GM12878 (cell line): ENCODE measurements at regions not wholly inside any gene's neighbourhood (a gene's known extent, or its start where the extent isn't known, plus 50 kb on each side); places are given as distances from the start of the nearest gene placed in this dataset.

Source experiments
- ATAC-seq: fragments of 200-7000 bp; cut with Tn5 transposase; 3 replicates; pipeline ENCODE4 v1.9.1; 2020; ENCODE audit warnings: mild to moderate bottlenecking, moderate library complexity
- BruUV-seq: library from RNA; stranded (reverse); fragments of 400-500 nt; replicated peaks from 2 replicates; lab custom pipeline; 2021; lab: Mats Ljungman, UMichigan
- CTCF ChIA-PET: fragments of 300-600 bp; sonication (Branson Sonifier 250); formaldehyde crosslinking; extraction: SDS; loops from one replicate; lab custom pipeline; 2021; ENCODE audit warnings: inconsistent platforms; lab: Yijun Ruan, JAX
- POLR2A ChIA-PET: fragments of 350-600 bp; formaldehyde crosslinking; extraction: SDS; loops from one replicate; lab custom pipeline; 2021; ENCODE audit warnings: inconsistent platforms; lab: Charles Lee
- RAD21 ChIA-PET: fragments of 300-600 bp; sonication (Branson Sonifier 250); formaldehyde crosslinking; loops from one replicate; lab custom pipeline; 2023; ENCODE audit warnings: antibody characterized with exemption; ENCODE audit not compliant: unreplicated experiment; lab: Charles Lee
- SMC1A ChIA-PET: fragments of 300-600 bp; sonication (Branson Sonifier 250); formaldehyde crosslinking; loops from one replicate; lab custom pipeline; 2023; ENCODE audit not compliant: unreplicated experiment, uncharacterized antibody; lab: Charles Lee
- DNase-seq: peaks from one replicate; pipeline ENCODE4 v3.0.0-alpha.2; 2011; ENCODE audit warnings: low read depth, low spot score
- FAIRE-seq: peaks from 3 replicates; lab custom pipeline; 2011; peaks lifted over from hg19 to GRCh38; lab: Jason Lieb, UNC
- H2AFZ ChIP-seq: 2 replicates; pipeline ENCODE4 v1.6.0; 2011; ENCODE audit warnings: low read depth, low read length, control low read depth; ENCODE audit not compliant: control insufficient read depth
- H3K27ac ChIP-seq: 2 replicates; pipeline ENCODE4 v1.5.1; 2011; ENCODE audit warnings: control low read depth; ENCODE audit not compliant: control insufficient read depth, insufficient read depth
- H3K27me3 ChIP-seq, 2 experiments: replicated peaks in 1 of 2; 2 replicates each; pipeline versions ENCODE4 v1.6.0 to v1.6.1; 2011; ENCODE audit warnings: low read length in 1 of 2; ENCODE audit not compliant: control insufficient read depth in 2 of 2, insufficient read depth in 2 of 2
- H3K36me3 ChIP-seq, 2 experiments: 2 replicates each; pipeline ENCODE4 v1.5.1; 2011; ENCODE audit warnings: low read length in 1 of 2; ENCODE audit not compliant: control insufficient read depth in 2 of 2, insufficient read depth in 2 of 2
- H3K4me1 ChIP-seq: 2 replicates; pipeline ENCODE4 v1.6.1; 2011; ENCODE audit warnings: mild to moderate bottlenecking, low read length, moderate library complexity, mixed read lengths; ENCODE audit not compliant: control insufficient read depth, insufficient read depth
- H3K4me2 ChIP-seq: 2 replicates; pipeline ENCODE4 v1.6.0; 2011; ENCODE audit warnings: control low read depth; ENCODE audit not compliant: control insufficient read depth, insufficient read depth
- H3K4me3 ChIP-seq: fragments of 200-600 bp; sonication (generic); 2 replicates; pipeline ENCODE4 v1.5.1; 2016
- H3K79me2 ChIP-seq: 2 replicates; pipeline ENCODE4 v1.6.0; 2011; ENCODE audit warnings: low read length; ENCODE audit not compliant: control insufficient read depth, insufficient read depth
- H3K9ac ChIP-seq: 2 replicates; pipeline ENCODE4 v1.8.0; 2011; ENCODE audit warnings: low read length, control low read depth, mixed read lengths; ENCODE audit not compliant: control insufficient read depth, insufficient read depth
- H3K9me3 ChIP-seq: replicated peaks from 3 replicates; pipeline ENCODE4 v1.5.1; 2011; ENCODE audit warnings: mild to moderate bottlenecking, low read length; ENCODE audit not compliant: control insufficient read depth, insufficient read depth
- H4K20me1 ChIP-seq: 2 replicates; pipeline ENCODE4 v1.6.0; 2011; ENCODE audit not compliant: control insufficient read depth, insufficient read depth
- ASH2L ChIP-seq: fragments of 300-600, 200-600 bp; sonication (generic); IDR thresholded peaks from 2 replicates; pipeline ENCODE4 v1.6.1; 2017; ENCODE audit warnings: low read depth, mild to moderate bottlenecking, borderline replicate concordance
- BACH1 ChIP-seq: fragments of 450-650 bp; IDR thresholded peaks from 2 replicates; pipeline ENCODE4 v1.6.1; 2017; ENCODE audit warnings: mild to moderate bottlenecking, borderline replicate concordance
- CHD2 ChIP-seq: IDR thresholded peaks from 2 replicates; pipeline ENCODE4 v1.6.1; 2011; ENCODE audit warnings: low read depth, low read length, improper control_type of control experiment, borderline replicate concordance
- EGR1 ChIP-seq, 2 experiments: IDR thresholded peaks; 1 replicate in 1 of 2; 2 replicates in 1 of 2; pipeline ENCODE4 v1.6.1; 2011 to 2012; ENCODE audit warnings: low read depth in 2 of 2, low read length in 2 of 2, borderline replicate concordance in 1 of 2, mild to moderate bottlenecking in 1 of 2, moderate library complexity in 1 of 2
- EP300 ChIP-seq, 2 experiments: fragments of 150-350 bp in 1 of 2; IDR thresholded peaks; 2 replicates each; pipeline ENCODE4 v1.6.1; 2011 to 2012; ENCODE audit warnings: low read depth in 2 of 2, low read length in 2 of 2, borderline replicate concordance in 1 of 2, improper control_type of control experiment in 1 of 2, inconsistent platforms in 1 of 2; ENCODE audit not compliant: control insufficient read depth in 1 of 2
- GATAD2B ChIP-seq: fragments of 450-650 bp; conservative IDR thresholded peaks from 2 replicates; pipeline ENCODE4 v1.6.1; 2017; ENCODE audit warnings: low read depth, mild to moderate bottlenecking, moderate library complexity
- HDAC2 ChIP-seq: fragments of 200-600 bp; sonication (generic); IDR thresholded peaks from 2 replicates; pipeline ENCODE4 v1.6.1; 2017
- IKZF2 ChIP-seq, 2 experiments: fragments of 450-650 bp; IDR thresholded peaks; 2 replicates each; pipeline ENCODE4 v1.6.1; 2017; ENCODE audit warnings: mild to moderate bottlenecking in 2 of 2, moderate library complexity in 2 of 2
- NR2F1 ChIP-seq: fragments of 450-650 bp; conservative IDR thresholded peaks from 2 replicates; pipeline ENCODE4 v1.6.1; 2017; ENCODE audit warnings: mild to moderate bottlenecking
- POLR2A ChIP-seq: IDR thresholded peaks from 2 replicates; pipeline ENCODE4 v1.6.1; 2011; ENCODE audit warnings: low read depth, mild to moderate bottlenecking, low read length
- RBBP5 ChIP-seq: fragments of 200-600 bp; sonication (generic); conservative IDR thresholded peaks from 2 replicates; pipeline ENCODE4 v1.6.1; 2016
- RELA ChIP-seq: fragments of 450-650 bp; IDR thresholded peaks from 2 replicates; pipeline ENCODE4 v1.8.0; 2014; ENCODE audit warnings: borderline replicate concordance; ENCODE audit not compliant: partially characterized antibody
- SIX5 ChIP-seq: IDR thresholded peaks from 2 replicates; pipeline ENCODE4 v1.6.1; 2011; ENCODE audit warnings: mild to moderate bottlenecking, low read depth, low read length, moderate library complexity; ENCODE audit not compliant: severe bottlenecking
- SMAD5 ChIP-seq: IDR thresholded peaks from 2 replicates; pipeline ENCODE4 v1.6.1; 2016; ENCODE audit warnings: antibody characterized with exemption, low read depth
- STAT3 ChIP-seq: IDR thresholded peaks from 2 replicates; pipeline ENCODE4 v1.6.1; 2011; ENCODE audit warnings: low read depth, low read length, improper control_type of control experiment
- ZNF622 ChIP-seq: fragments of 450-650 bp; IDR thresholded peaks from 2 replicates; pipeline ENCODE4 v1.6.1; 2017; ENCODE audit warnings: mild to moderate bottlenecking, inconsistent platforms
- WGBS: methylation state at CpG from one replicate; pipeline ENCODE4 v1.1.6; 2016; ENCODE audit warnings: low lambda C conversion rate; ENCODE audit not compliant: insufficient replicate concordance, insufficient coverage; ENCODE audit errors: missing lambda C conversion rate; 5-methylcytosine and 5-hydroxymethylcytosine counted together
- in situ Hi-C: fragments of 300-500 bp; cut with MboI; formaldehyde crosslinking; loops from 9 replicates; pipeline ENCODE4 v1.14.3; 2018; ENCODE audit warnings: mixed read lengths
- intact Hi-C: fragments of 100-400 bp; cut with micrococcal nuclease; formaldehyde crosslinking; loops from one replicate; pipeline ENCODE4 v1.14.2; 2022; ENCODE audit not compliant: unreplicated experiment
- TF ChIP-seq, protein P1 (sequence below): IDR thresholded peaks from 2 replicates; pipeline ENCODE4 v1.6.1; 2012; ENCODE audit warnings: low read length, inconsistent platforms

DNA sequence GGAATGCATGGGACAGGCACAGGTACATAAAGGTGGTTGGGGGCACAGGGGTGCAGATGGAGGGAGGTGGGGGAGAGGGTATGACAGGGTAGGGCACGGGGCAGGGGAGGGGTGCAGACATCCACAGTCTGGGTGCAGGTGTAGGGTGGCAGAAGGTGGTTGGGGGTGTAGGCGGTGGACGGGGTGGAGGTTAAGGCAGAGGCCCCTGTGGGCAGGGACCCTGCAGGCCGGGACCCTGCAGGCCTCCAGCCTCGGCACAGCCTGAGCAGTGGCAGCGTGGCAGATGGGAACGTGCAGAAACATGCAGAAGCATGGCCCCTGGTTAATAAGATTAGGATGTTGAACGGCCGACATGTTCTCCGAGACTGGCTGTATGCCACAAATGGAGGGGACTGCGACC is 115.2 kb downstream of the RBFOX3 start:
- H3K9me3 ChIP-seq, result no peaks in the 10 kb centered on the region; the same call in 2 of the 3 replicates
- FAIRE-seq (no peak), ATAC-seq (no peak), DNase-seq (no peak)
- H3K4me2 ChIP-seq, result no peak overlapping the region
- H2AFZ ChIP-seq, result no peak overlapping the region
- no peaks in the 10 kb centered on the region for H3K4me1 ChIP-seq
- H3K4me3 ChIP-seq, result no peak overlapping the region
- no peaks in the 10 kb centered on the region for H4K20me1 ChIP-seq
- intact Hi-C loops (no loop called here), in situ Hi-C loops (no loop called here)
- H3K27ac ChIP-seq, result no peak overlapping the region
- TF ChIP-seq POLR2A (no peak), IKZF2 (IDR thresholded peaks at IDR 0.05) (no peak)
- ChIA-PET CTCF (no interaction called here), RAD21 (no interaction called here), POLR2A (no interaction called here), SMC1A (no interaction called here)
- no TSS peak for BruUV-seq
- no peaks in the 10 kb centered on the region for H3K79me2 ChIP-seq
- H3K36me3 ChIP-seq, result no peaks in the 10 kb centered on the region
- H3K9ac ChIP-seq, result no peak overlapping the region
- WGBS, result 29% methylated on average over 10 of the region's 11 CpGs
- no peaks in the 10 kb centered on the region; a peak in 1 of 4 replicates for H3K27me3 ChIP-seq

DNA sequence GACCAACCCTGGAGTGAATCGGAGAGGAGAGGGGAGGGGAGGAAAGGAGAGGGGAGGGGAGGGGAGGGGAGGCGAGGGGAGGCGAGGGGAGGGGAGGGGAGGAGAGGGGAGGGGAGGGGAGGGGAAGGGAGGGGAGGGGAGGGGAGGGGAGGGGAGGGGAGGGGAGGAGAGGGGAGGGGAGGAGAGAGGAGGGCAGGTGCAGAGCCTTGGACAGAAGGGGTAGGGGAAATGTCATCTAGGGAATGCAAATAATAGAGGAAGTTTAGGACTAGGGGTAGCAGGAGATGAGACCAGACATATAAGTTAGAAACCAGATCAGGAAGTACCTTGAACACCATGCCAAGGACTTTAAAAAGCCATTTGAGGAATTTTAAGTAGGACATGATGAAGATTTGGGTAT is 119.8 kb downstream of the RBFOX3 start:
- Histone ChIP-seq H3K27ac (no peak overlapping the region), H3K4me3 (no peak overlapping the region), H3K4me2 (no peak overlapping the region), H3K4me1 (no peaks in the 10 kb centered on the region), H4K20me1 (no peaks in the 10 kb centered on the region), H3K9me3 (no peaks in the 10 kb centered on the region), H3K36me3 (no peaks in the 10 kb centered on the region), H3K9ac (no peak overlapping the region), H3K27me3 (no peaks in the 10 kb centered on the region), H3K79me2 (no peaks in the 10 kb centered on the region), H2AFZ (no peak overlapping the region)
- BruUV-seq, result no TSS peak
- FAIRE-seq (no peak), DNase-seq (no peak), ATAC-seq (no peak)
- RAD21 ChIA-PET, result no interaction called here
- POLR2A ChIA-PET, result no interaction called here
- SMC1A ChIA-PET, result no interaction called here
- in situ Hi-C loops, result no loop called here
- CTCF ChIA-PET, result no interaction called here
- WGBS, result no CpG with 5 or more reads among the region's 3 CpGs
- intact Hi-C loops, result no loop called here
- TF ChIP-seq BACH1 (no peak), STAT3 (no peak), RELA (no peak), HDAC2 (no peak), GATAD2B (no peak), EGR1 (IDR thresholded peaks at IDR 0.05; ENCODE audit: borderline replicate concordance in 1 of 2, low read depth in 2 of 2, low read length in 2 of 2) (no peak), ZNF622 (no peak), ASH2L (no peak), NR2F1 (no peak), CHD2 (no peak), EP300 (IDR thresholded peaks at IDR 0.05; ENCODE audit: borderline replicate concordance in 1 of 2, control insufficient read depth in 1 of 2, low read depth in 2 of 2, low read length in 2 of 2) (no peak), RBBP5 (no peak), SIX5 (no peak), SMAD5 (no peak)
- TF ChIP-seq, protein P1, sequence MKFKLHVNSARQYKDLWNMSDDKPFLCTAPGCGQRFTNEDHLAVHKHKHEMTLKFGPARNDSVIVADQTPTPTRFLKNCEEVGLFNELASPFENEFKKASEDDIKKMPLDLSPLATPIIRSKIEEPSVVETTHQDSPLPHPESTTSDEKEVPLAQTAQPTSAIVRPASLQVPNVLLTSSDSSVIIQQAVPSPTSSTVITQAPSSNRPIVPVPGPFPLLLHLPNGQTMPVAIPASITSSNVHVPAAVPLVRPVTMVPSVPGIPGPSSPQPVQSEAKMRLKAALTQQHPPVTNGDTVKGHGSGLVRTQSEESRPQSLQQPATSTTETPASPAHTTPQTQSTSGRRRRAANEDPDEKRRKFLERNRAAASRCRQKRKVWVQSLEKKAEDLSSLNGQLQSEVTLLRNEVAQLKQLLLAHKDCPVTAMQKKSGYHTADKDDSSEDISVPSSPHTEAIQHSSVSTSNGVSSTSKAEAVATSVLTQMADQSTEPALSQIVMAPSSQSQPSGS, result no peak
